HEK293 (cell line): ENCODE measurements at regions not wholly inside any gene's neighbourhood (a gene's known extent, or its start where the extent isn't known, plus 50 kb on each side); places are given as distances from the start of the nearest gene placed in this dataset.

Source experiments
- ATF2 ChIP-seq: fragments of 450-650 bp; formaldehyde crosslinking; IDR thresholded peaks from 2 replicates; pipeline ENCODE4 v1.5.1; 2016; ENCODE audit warnings: missing biosample characterization, missing genetic modification characterization, low read depth
- BCL11B ChIP-seq: fragments of 450-650 bp; formaldehyde crosslinking; IDR thresholded peaks from 2 replicates; pipeline ENCODE4 v1.5.1; 2016; ENCODE audit warnings: low read depth, missing biosample characterization, missing genetic modification characterization
- HOXC10 ChIP-seq: sonication (generic); formaldehyde crosslinking; IDR thresholded peaks from 2 replicates; pipeline ENCODE4 v1.8.1; 2023; ENCODE audit warnings: mild to moderate bottlenecking, missing genetic modification reagents
- KLF1 ChIP-seq: fragments of 450-650 bp; formaldehyde crosslinking; IDR thresholded peaks from 2 replicates; pipeline ENCODE4 v1.5.1; 2016; ENCODE audit warnings: missing biosample characterization, missing genetic modification characterization
- MEIS1 ChIP-seq: sonication (generic); formaldehyde crosslinking; IDR thresholded peaks from 2 replicates; pipeline ENCODE4 v1.8.1; 2022; ENCODE audit warnings: missing genetic modification reagents, mild to moderate bottlenecking, borderline replicate concordance
- OSR2 ChIP-seq: fragments of 450-650 bp; formaldehyde crosslinking; IDR thresholded peaks from 2 replicates; pipeline ENCODE4 v1.5.1; 2016; ENCODE audit warnings: missing biosample characterization, missing genetic modification characterization
- OVOL3 ChIP-seq: fragments of 450-650 bp; formaldehyde crosslinking; IDR thresholded peaks from 2 replicates; pipeline ENCODE4 v1.5.1; 2016; ENCODE audit warnings: missing biosample characterization, missing genetic modification characterization
- YY1 ChIP-seq: fragments of 450-650 bp; formaldehyde crosslinking; IDR thresholded peaks from 2 replicates; pipeline ENCODE4 v1.5.1; 2018; ENCODE audit warnings: missing biosample characterization, missing genetic modification characterization
- ZBTB1 ChIP-seq: fragments of 450-650 bp; formaldehyde crosslinking; IDR thresholded peaks from 2 replicates; pipeline ENCODE4 v1.5.1; 2016; ENCODE audit warnings: missing biosample characterization, missing genetic modification characterization
- ZBTB48 ChIP-seq: fragments of 450-650 bp; formaldehyde crosslinking; IDR thresholded peaks from 2 replicates; pipeline ENCODE4 v1.5.1; 2016; ENCODE audit warnings: missing biosample characterization, missing genetic modification characterization
- ZNF274 ChIP-seq, 2 experiments: fragments of 200-500 bp in 1 of 2; fragments of 450-650 bp in 1 of 2; sonication (Bioruptor generic) in 1 of 2; formaldehyde crosslinking in 1 of 2; IDR thresholded peaks; 2 replicates each; pipeline versions ENCODE4 v1.5.1 to v1.6.1; 2014 to 2016; ENCODE audit warnings: borderline replicate concordance in 1 of 2, inconsistent platforms in 1 of 2, low read length in 1 of 2, missing biosample characterization in 1 of 2, missing genetic modification characterization in 1 of 2
- ZNF292 ChIP-seq: fragments of 450-650 bp; formaldehyde crosslinking; IDR thresholded peaks from 2 replicates; pipeline ENCODE4 v1.5.1; 2016; ENCODE audit warnings: low read depth, missing biosample characterization, missing genetic modification characterization, borderline replicate concordance
- ZNF558 ChIP-seq: fragments of 450-650 bp; formaldehyde crosslinking; IDR thresholded peaks from 2 replicates; pipeline ENCODE4 v1.5.1; 2016; ENCODE audit warnings: missing biosample characterization, missing genetic modification characterization
- ZNF561 ChIP-seq: fragments of 450-650 bp; IDR thresholded peaks from 2 replicates; pipeline ENCODE4 v1.5.1; 2018; ENCODE audit warnings: missing biosample characterization, missing genetic modification characterization, borderline replicate concordance
- ZNF596 ChIP-seq: fragments of 450-650 bp; IDR thresholded peaks from 2 replicates; pipeline ENCODE4 v1.5.0; 2018; ENCODE audit warnings: missing biosample characterization, mild to moderate bottlenecking, missing genetic modification characterization, moderate library complexity
- ZNF692 ChIP-seq: fragments of 450-650 bp; formaldehyde crosslinking; IDR thresholded peaks from 2 replicates; pipeline ENCODE4 v1.5.1; 2016; ENCODE audit warnings: missing biosample characterization, missing genetic modification characterization
- ZNF701 ChIP-seq: fragments of 450-650 bp; formaldehyde crosslinking; IDR thresholded peaks from 2 replicates; pipeline ENCODE4 v1.5.1; 2016; ENCODE audit warnings: missing biosample characterization, missing genetic modification characterization
- TF ChIP-seq, protein P1 (sequence below): fragments of 450-650 bp; formaldehyde crosslinking; IDR thresholded peaks from 2 replicates; pipeline ENCODE4 v1.5.0; 2017; ENCODE audit warnings: missing biosample characterization, missing genetic modification characterization, borderline replicate concordance
- TF ChIP-seq, protein P2 (sequence below): fragments of 450-650 bp; formaldehyde crosslinking; conservative IDR thresholded peaks from 2 replicates; pipeline ENCODE4 v1.5.1; 2016; ENCODE audit warnings: low read depth, missing biosample characterization, missing genetic modification characterization
- TF ChIP-seq, protein P3 (sequence below): fragments of 450-650 bp; formaldehyde crosslinking; IDR thresholded peaks from 2 replicates; pipeline ENCODE4 v1.5.1; 2017; ENCODE audit warnings: missing biosample characterization, missing genetic modification characterization
- TF ChIP-seq, protein P4 (sequence below): fragments of 450-650 bp; formaldehyde crosslinking; IDR thresholded peaks from 2 replicates; pipeline ENCODE4 v1.5.1; 2016; ENCODE audit warnings: missing biosample characterization, missing genetic modification characterization, borderline replicate concordance
- TF ChIP-seq, protein P5 (sequence below): fragments of 450-650 bp; formaldehyde crosslinking; IDR thresholded peaks from 2 replicates; pipeline ENCODE4 v1.5.1; 2017; ENCODE audit warnings: missing biosample characterization, missing genetic modification characterization

- peak; percentile 63; the same call in 1 of the 2 replicates for TF ChIP-seq ZNF692 (tag by site-specific recombination)
- TF ChIP-seq ATF2 (tag by site-specific recombination), result 0 out of 2 replicates have a peak, but pooled peaks have one; percentile 37
- TF ChIP-seq, protein P1, sequence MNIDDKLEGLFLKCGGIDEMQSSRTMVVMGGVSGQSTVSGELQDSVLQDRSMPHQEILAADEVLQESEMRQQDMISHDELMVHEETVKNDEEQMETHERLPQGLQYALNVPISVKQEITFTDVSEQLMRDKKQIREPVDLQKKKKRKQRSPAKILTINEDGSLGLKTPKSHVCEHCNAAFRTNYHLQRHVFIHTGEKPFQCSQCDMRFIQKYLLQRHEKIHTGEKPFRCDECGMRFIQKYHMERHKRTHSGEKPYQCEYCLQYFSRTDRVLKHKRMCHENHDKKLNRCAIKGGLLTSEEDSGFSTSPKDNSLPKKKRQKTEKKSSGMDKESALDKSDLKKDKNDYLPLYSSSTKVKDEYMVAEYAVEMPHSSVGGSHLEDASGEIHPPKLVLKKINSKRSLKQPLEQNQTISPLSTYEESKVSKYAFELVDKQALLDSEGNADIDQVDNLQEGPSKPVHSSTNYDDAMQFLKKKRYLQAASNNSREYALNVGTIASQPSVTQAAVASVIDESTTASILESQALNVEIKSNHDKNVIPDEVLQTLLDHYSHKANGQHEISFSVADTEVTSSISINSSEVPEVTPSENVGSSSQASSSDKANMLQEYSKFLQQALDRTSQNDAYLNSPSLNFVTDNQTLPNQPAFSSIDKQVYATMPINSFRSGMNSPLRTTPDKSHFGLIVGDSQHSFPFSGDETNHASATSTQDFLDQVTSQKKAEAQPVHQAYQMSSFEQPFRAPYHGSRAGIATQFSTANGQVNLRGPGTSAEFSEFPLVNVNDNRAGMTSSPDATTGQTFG (tag by site-specific recombination), result no peak
- TF ChIP-seq OSR2 (tag by site-specific recombination), result peak; percentile 99
- peak; percentile 95 for TF ChIP-seq OVOL3 (tag by site-specific recombination)
- TF ChIP-seq MEIS1 (CRISPR knock-in tag), result no peak
- peak; percentile 27; the same call in 1 of the 2 replicates for TF ChIP-seq ZBTB48
- TF ChIP-seq ZBTB1 (tag by site-specific recombination), result 0 out of 2 replicates have a peak, but pooled peaks have one; percentile 63
- TF ChIP-seq ZNF558, result no peak
- TF ChIP-seq ZNF596 (tag by site-specific recombination), result peak; percentile 70; the same call in 1 of the 2 replicates
- no peak for TF ChIP-seq ZNF274 (IDR thresholded peaks at IDR 0.05; ENCODE audit: low read length)
- no peak for TF ChIP-seq ZNF274 (tag by site-specific recombination; IDR thresholded peaks at IDR 0.05; ENCODE audit: borderline replicate concordance)
- TF ChIP-seq ZNF292 (tag by site-specific recombination), result no peak
- TF ChIP-seq, protein P2, sequence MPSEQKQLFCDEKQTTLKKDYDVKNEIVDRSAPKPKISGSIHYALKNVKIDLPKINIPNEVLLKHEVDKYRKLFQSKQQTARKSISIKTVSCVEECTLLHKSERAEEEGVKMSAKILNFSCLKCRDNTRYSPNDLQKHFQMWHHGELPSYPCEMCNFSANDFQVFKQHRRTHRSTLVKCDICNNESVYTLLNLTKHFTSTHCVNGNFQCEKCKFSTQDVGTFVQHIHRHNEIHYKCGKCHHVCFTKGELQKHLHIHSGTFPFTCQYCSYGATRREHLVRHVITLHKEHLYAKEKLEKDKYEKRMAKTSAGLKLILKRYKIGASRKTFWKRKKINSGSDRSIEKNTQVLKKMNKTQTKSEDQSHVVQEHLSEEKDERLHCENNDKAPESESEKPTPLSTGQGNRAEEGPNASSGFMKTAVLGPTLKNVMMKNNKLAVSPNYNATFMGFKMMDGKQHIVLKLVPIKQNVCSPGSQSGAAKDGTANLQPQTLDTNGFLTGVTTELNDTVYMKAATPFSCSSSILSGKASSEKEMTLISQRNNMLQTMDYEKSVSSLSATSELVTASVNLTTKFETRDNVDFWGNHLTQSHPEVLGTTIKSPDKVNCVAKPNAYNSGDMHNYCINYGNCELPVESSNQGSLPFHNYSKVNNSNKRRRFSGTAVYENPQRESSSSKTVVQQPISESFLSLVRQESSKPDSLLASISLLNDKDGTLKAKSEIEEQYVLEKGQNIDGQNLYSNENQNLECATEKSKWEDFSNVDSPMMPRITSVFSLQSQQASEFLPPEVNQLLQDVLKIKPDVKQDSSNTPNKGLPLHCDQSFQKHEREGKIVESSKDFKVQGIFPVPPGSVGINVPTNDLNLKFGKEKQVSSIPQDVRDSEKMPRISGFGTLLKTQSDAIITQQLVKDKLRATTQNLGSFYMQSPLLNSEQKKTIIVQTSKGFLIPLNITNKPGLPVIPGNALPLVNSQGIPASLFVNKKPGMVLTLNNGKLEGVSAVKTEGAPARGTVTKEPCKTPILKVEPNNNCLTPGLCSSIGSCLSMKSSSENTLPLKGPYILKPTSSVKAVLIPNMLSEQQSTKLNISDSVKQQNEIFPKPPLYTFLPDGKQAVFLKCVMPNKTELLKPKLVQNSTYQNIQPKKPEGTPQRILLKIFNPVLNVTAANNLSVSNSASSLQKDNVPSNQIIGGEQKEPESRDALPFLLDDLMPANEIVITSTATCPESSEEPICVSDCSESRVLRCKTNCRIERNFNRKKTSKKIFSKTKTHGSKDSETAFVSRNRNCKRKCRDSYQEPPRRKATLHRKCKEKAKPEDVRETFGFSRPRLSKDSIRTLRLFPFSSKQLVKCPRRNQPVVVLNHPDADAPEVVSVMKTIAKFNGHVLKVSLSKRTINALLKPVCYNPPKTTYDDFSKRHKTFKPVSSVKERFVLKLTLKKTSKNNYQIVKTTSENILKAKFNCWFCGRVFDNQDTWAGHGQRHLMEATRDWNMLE, result 0 out of 2 replicates have a peak, but pooled peaks have one; percentile 23
- TF ChIP-seq, protein P3, sequence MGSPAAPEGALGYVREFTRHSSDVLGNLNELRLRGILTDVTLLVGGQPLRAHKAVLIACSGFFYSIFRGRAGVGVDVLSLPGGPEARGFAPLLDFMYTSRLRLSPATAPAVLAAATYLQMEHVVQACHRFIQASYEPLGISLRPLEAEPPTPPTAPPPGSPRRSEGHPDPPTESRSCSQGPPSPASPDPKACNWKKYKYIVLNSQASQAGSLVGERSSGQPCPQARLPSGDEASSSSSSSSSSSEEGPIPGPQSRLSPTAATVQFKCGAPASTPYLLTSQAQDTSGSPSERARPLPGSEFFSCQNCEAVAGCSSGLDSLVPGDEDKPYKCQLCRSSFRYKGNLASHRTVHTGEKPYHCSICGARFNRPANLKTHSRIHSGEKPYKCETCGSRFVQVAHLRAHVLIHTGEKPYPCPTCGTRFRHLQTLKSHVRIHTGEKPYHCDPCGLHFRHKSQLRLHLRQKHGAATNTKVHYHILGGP (tag by site-specific recombination), result peak; percentile 69
- TF ChIP-seq, protein P4, sequence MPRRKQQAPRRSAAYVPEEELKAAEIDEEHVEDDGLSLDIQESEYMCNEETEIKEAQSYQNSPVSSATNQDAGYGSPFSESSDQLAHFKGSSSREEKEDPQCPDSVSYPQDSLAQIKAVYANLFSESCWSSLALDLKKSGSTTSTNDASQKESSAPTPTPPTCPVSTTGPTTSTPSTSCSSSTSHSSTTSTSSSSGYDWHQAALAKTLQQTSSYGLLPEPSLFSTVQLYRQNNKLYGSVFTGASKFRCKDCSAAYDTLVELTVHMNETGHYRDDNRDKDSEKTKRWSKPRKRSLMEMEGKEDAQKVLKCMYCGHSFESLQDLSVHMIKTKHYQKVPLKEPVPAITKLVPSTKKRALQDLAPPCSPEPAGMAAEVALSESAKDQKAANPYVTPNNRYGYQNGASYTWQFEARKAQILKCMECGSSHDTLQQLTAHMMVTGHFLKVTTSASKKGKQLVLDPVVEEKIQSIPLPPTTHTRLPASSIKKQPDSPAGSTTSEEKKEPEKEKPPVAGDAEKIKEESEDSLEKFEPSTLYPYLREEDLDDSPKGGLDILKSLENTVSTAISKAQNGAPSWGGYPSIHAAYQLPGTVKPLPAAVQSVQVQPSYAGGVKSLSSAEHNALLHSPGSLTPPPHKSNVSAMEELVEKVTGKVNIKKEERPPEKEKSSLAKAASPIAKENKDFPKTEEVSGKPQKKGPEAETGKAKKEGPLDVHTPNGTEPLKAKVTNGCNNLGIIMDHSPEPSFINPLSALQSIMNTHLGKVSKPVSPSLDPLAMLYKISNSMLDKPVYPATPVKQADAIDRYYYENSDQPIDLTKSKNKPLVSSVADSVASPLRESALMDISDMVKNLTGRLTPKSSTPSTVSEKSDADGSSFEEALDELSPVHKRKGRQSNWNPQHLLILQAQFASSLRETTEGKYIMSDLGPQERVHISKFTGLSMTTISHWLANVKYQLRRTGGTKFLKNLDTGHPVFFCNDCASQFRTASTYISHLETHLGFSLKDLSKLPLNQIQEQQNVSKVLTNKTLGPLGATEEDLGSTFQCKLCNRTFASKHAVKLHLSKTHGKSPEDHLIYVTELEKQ (tag by site-specific recombination), result peak; percentile 94
- TF ChIP-seq BCL11B (tag by site-specific recombination), result peak; percentile 91
- TF ChIP-seq ZNF701, result no peak
- peak; percentile 70 for TF ChIP-seq KLF1 (tag by site-specific recombination)
- peak; percentile 42; the same call in 1 of the 2 replicates for TF ChIP-seq YY1 (tag by site-specific recombination)
- TF ChIP-seq ZNF561 (tag by site-specific recombination), result peak; percentile 98
- TF ChIP-seq HOXC10 (CRISPR knock-in tag), result no peak
- TF ChIP-seq, protein P5, sequence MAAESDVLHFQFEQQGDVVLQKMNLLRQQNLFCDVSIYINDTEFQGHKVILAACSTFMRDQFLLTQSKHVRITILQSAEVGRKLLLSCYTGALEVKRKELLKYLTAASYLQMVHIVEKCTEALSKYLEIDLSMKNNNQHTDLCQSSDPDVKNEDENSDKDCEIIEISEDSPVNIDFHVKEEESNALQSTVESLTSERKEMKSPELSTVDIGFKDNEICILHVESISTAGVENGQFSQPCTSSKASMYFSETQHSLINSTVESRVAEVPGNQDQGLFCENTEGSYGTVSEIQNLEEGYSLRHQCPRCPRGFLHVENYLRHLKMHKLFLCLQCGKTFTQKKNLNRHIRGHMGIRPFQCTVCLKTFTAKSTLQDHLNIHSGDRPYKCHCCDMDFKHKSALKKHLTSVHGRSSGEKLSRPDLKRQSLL (tag by site-specific recombination), result peak; percentile 80; the same call in 1 of the 2 replicates
These were observed 261.7 kb upstream of the FAM241A start (continued) for GRCh38 chr4:111883557-111883999.
